A673 (cell line): ENCODE measurements at regions not wholly inside any gene's neighbourhood (a gene's known extent, or its start where the extent isn't known, plus 50 kb on each side); places are given as distances from the start of the nearest gene placed in this dataset.

Experiments
- CTCF ChIP-seq: fragments of 300-800, 200-600 bp; sonication (generic); conservative IDR thresholded peaks from 2 replicates; pipeline ENCODE4 v1.5.1; 2017; ENCODE audit warnings: low read depth, mild to moderate bottlenecking, antibody characterized with exemption, low read length, moderate library complexity, mixed read lengths
- EZH2 ChIP-seq: fragments of 200-600 bp; sonication (generic); IDR thresholded peaks from 2 replicates; pipeline ENCODE4 v1.6.1; 2017; ENCODE audit warnings: borderline replicate concordance, low read depth, mild to moderate bottlenecking, mixed read lengths, antibody characterized with exemption, low read length; ENCODE audit not compliant: poor library complexity, severe bottlenecking

GRCh38 chr7:43033369-43033768 is 79.1 kb upstream of the HECW1 start:
- no peak for TF ChIP-seq CTCF
- no peak for TF ChIP-seq EZH2
